Stimulated activated CD8-positive, alpha-beta memory T cell treated with anti-CD3 and anti-CD28 coated beads, Interleukin-7, amount 100 ng/mL, for 4 hours (primary cell): ENCODE measurements at regions not wholly inside any gene's neighbourhood (a gene's known extent, or its start where the extent isn't known, plus 50 kb on each side); places are given as distances from the start of the nearest gene placed in this dataset.

Experiments
- DNase-seq, 2 donors: peaks; one replicate each; pipeline ENCODE4 v3.0.0-alpha.2; 2020; ENCODE audit warnings: low read depth in 2 of 2

GRCh38 chr2:7210712-7211111 lies 293.5 kb downstream of the RNF144A start:
- no peak for DNase-seq

- no peak for DNase-seq
Measured at GRCh38 chr2:7225848-7226247, 308.6 kb downstream of the RNF144A start.

DNA sequence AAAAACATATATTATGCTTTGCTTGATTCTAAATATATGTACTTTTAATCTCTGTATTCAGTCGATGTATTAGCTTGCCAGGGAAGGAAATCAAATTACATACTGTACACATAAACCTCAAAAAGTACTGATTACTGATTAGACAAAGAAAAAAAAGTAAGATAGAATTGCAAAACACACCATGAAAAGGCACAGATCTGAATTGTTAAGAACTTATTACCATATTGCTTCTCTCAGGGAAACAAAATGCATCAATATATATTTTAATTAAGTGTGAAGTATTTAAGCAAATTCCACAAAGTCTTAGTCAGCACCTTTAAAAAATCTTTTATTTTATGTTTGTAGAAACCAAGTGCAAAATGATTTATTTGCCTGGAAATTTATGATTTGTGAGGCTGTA lies 309.3 kb downstream of the RNF144A start:
- DNase-seq = no peak

- DNase-seq = no peak
Measured at GRCh38 chr2:7233126-7233525, 315.9 kb downstream of the RNF144A start.

DNA sequence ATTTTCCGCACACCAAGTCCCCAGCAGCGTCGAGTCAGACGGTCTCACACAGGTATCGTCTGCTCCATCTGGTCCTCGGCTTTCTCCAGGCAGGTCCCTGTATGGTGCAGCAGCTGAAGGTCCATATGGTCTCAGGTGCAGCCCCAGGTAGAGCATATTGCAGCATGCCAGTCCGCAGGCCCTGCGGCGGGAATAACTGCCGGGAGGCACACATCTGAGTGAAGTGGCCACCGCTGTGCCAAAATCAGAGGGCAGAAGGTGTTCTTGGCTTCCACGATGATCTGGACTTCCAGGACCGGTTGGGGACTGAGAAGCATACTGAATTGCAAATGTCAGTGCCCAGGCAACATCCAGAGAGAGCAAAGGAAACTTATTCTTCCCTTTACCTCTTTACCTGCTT lies 320.3 kb downstream of the RNF144A start:
- DNase-seq = no peak

DNA sequence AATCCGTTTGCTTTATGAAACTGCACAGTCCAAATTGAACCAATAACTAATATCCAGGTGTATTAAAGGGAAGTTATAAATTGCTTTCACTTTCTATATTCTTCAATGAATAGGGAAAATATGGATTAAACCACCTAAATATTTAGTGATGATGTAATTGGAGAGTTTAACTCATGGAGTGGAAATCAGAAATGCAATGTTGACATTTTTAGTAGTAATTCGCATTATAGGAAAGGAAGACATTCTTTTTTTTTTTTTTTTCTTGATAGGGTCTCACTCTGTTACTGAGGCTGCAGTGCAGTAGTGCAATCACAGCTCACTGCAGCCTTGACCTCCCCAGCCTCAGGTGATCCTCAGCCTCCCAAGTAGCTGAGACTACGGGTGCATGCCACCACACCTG lies 321.9 kb downstream of the RNF144A start:
- no peak for DNase-seq

- no peak for DNase-seq
Measured at GRCh38 chr2:7241041-7241745, 324.0 kb downstream of the RNF144A start.

- no peak for DNase-seq
Measured at GRCh38 chr2:7242189-7242867, 325.1 kb downstream of the RNF144A start.

DNA sequence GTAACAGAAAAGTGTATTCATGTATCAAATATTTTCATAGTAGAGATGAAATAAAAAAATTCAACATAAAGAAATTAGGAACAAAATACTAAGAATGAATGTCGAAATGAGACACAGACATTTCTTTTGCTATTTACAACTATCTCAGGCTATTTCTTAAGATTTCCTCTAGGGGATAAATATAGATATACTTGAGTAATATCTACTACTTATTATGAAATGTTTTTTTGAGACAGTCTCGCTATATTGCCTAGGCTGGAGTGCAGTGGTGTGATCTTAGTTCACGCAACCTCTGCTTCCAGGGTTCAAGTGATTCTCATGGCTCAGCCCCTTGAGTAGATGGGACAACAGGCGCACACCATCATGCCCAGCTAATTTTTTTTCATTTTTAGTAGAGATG lies 326.1 kb downstream of the RNF144A start:
- DNase-seq = no peak

GRCh38 chr2:7256377-7256776 lies 339.2 kb downstream of the RNF144A start:
- no peak for DNase-seq

GRCh38 chr2:7262727-7263126 lies 345.5 kb downstream of the RNF144A start:
- no peak for DNase-seq

- DNase-seq = no peak
Measured at GRCh38 chr2:7264791-7265190, 347.6 kb downstream of the RNF144A start.

DNA sequence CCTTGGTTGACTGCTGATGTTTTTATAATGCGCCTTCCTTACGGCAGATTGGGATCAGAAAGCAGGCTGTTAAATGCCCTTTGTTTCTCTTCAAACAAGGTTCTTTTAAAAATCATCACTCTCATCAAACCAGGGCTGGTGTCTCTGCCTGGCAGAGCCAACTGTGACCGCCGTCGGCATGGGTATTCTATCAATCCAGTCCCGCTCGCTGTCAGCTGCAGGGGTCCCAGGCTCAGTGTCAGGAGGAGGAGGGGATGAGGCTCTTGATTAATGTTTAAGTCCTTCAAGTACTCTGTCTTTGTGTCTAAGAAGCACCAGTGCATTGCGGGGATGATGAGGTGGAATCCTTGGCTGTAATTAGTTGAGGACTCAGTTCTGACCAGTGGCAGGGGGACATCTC lies 348.1 kb downstream of the RNF144A start:
- DNase-seq = no peak

GRCh38 chr2:7269106-7269643 lies 352.0 kb downstream of the RNF144A start:
- no peak for DNase-seq

DNA sequence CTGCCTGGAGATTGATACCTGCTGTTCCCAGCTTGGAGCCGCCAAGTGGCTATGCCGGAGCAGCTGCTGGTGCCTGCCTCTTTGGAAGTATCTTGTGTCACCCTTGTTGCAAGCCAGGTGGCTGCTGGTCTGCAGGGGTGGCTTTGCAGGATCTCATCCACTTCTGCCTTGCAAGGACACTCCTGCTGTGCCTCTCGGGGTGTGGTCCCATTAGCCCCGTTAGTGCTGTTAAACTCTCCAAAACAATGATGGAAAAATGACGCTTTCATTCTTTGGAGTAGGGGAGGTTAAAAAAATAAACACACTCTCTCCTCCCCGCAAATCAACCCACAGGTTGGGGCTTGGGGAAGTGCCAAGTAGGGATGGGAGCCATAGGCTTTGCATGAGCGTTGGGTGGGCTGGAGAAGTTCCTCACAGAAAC lies 352.8 kb downstream of the RNF144A start:
- no peak for DNase-seq

- DNase-seq = no peak
Measured at GRCh38 chr2:7272210-7272609, 355.0 kb downstream of the RNF144A start.

- no peak for DNase-seq
Measured at GRCh38 chr2:7278984-7279383, 361.8 kb downstream of the RNF144A start.

- no peak for DNase-seq
Measured at GRCh38 chr2:7279421-7279949, 362.3 kb downstream of the RNF144A start.

- DNase-seq = no peak
Measured at GRCh38 chr2:7280790-7281189, 363.6 kb downstream of the RNF144A start.

- DNase-seq = no peak
Measured at GRCh38 chr2:7281231-7282201, 364.3 kb downstream of the RNF144A start.

GRCh38 chr2:7286120-7286519 lies 368.9 kb downstream of the RNF144A start:
- no peak for DNase-seq

- no peak for DNase-seq
Measured at GRCh38 chr2:7288484-7288883, 371.3 kb downstream of the RNF144A start.
